Lower leg skin (tissue), 3 donors: ENCODE measurements at regions not wholly inside any gene's neighbourhood (a gene's known extent, or its start where the extent isn't known, plus 50 kb on each side); places are given as distances from the start of the nearest gene placed in this dataset.
"Not testable (repeated sequence)": the region's sequence is repeated elsewhere in the genome, so short reads cannot be mapped to it uniquely, and the experiment has no call there.

ENCODE experiments used
- POLR2A ChIP-seq, 2 donors: fragments of 450-650 bp; IDR thresholded peaks; one replicate each; pipeline ENCODE4 v1.6.1; 2016 to 2017; ENCODE audit warnings: antibody characterized with exemption in 2 of 2, mild to moderate bottlenecking in 1 of 2, moderate library complexity in 1 of 2
- TF ChIP-seq, protein P1 (sequence below), 3 donors: fragments of 450-650 bp; IDR thresholded peaks; one replicate each; pipeline ENCODE4 v1.5.1; 2016; ENCODE audit warnings: antibody characterized with exemption in 3 of 3, mild to moderate bottlenecking in 3 of 3, moderate library complexity in 2 of 3

DNA sequence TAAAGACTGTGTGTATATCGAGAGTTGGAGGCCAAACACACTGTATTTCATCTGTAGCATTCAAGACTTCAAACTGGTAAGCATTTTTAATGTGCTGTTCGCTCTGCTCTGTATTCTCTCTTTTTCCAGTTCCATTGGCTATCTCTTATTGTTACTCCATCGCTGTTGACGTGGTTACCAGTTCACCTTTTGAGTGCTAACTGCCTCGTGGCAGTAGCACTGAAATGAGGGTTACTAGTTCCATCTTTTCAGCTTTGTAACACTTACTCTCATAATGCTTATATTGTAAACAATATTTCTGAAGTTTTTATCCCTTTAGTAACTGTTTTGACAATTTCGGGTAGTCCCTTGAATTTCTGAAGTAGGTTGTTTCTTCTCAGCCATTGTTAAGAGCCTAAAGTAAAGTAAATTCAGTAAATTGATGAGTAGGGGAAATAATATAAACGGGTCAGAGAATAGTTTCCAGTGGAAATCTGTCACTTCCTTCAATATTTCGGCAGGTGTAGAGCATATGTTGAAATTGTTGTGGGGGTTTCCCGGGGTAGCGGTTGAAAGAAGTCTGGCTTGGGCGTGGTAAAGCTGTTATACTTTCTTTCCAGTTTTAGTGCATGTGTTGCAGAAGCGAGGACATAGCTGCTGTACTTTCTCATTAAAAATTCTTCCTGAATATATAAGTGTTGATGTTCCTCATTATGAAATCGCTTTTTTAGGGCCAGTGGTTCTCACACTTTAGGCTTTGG is 175.7 kb upstream of the GOLGA6L22 start:
- TF ChIP-seq, protein P1, sequence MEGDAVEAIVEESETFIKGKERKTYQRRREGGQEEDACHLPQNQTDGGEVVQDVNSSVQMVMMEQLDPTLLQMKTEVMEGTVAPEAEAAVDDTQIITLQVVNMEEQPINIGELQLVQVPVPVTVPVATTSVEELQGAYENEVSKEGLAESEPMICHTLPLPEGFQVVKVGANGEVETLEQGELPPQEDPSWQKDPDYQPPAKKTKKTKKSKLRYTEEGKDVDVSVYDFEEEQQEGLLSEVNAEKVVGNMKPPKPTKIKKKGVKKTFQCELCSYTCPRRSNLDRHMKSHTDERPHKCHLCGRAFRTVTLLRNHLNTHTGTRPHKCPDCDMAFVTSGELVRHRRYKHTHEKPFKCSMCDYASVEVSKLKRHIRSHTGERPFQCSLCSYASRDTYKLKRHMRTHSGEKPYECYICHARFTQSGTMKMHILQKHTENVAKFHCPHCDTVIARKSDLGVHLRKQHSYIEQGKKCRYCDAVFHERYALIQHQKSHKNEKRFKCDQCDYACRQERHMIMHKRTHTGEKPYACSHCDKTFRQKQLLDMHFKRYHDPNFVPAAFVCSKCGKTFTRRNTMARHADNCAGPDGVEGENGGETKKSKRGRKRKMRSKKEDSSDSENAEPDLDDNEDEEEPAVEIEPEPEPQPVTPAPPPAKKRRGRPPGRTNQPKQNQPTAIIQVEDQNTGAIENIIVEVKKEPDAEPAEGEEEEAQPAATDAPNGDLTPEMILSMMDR (IDR thresholded peaks at IDR 0.05) = not testable (repeated sequence)
- TF ChIP-seq POLR2A (IDR thresholded peaks at IDR 0.05) = not testable (repeated sequence)
